ENCODE measurements at regions not wholly inside any gene's neighbourhood (a gene's known extent, or its start where the extent isn't known, plus 50 kb on each side); places are given as distances from the start of the nearest gene placed in this dataset.

DNA sequence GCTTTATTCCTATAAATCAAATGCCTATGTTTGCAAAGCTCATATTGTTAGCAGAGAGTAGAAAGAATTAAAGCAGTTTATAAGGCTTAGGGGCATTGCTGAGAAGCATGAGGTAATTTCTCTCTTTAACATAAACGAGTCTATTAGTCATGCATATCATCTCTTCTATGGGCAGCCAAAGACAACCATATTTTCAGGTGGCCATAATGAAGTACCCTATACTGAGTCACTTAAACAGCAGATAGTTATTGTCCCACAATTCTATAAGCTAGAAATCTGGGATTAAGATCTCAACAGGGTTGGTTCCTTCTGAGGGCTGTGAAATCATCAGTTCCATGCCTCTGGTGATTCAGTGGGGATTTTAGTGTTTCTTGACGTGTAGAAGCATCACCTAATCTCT, 277.5 kb downstream of the NR4A2 start:
- H3K36me3 ChIP-seq (ENCODE audit: control insufficient read depth, insufficient read depth, low read length) = no peaks in the 10 kb centered on the region
- whole genome bisulfite sequencing (ENCODE audit: insufficient coverage, low lambda C conversion rate) = no CpG with 5 or more reads among the region's 2 CpGs
- no peaks in the 10 kb centered on the region for H3K27me3 ChIP-seq (ENCODE audit: control insufficient read depth, insufficient read depth, low read length)
- H3K4me1 ChIP-seq (ENCODE audit: control insufficient read depth, insufficient read depth, low read length) = no peaks in the 10 kb centered on the region
- no peak overlapping the region for H3K27ac ChIP-seq (ENCODE audit: low read length)
- no peak overlapping the region for H3K4me3 ChIP-seq (ENCODE audit: low read length)
- no peaks in the 10 kb centered on the region for H3K9me3 ChIP-seq (ENCODE audit: control insufficient read depth, low read depth, low read length)
- DNase-seq = no peak

DNA sequence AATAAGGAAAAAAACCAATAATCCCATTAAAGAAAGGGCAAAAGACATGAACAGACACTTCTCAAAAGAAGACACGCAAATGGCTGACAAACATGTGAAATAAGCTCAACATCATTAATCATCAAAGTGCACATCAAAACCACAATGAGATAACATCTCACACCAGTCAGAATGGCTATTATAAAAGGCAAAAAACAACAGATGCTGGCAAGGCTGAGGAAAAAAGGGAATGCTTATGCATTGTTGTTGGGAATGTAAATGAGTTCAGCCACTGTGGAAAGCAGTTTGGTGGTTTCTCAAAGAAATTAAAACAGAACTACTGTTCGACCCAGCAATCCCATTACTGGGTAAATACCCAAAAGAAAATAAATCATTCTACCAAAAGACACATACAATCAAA, 285.6 kb downstream of the NR4A2 start:
- no peak for DNase-seq
- Histone ChIP-seq H3K9me3 (ENCODE audit: control insufficient read depth, low read depth, low read length) (peaks cover 5% of the 10 kb centered on the region), H3K27ac (ENCODE audit: low read length) (no peak overlapping the region), H3K27me3 (ENCODE audit: control insufficient read depth, insufficient read depth, low read length) (no peaks in the 10 kb centered on the region), H3K36me3 (ENCODE audit: control insufficient read depth, insufficient read depth, low read length) (no peaks in the 10 kb centered on the region), H3K4me3 (ENCODE audit: low read length) (no peak overlapping the region), H3K4me1 (ENCODE audit: control insufficient read depth, insufficient read depth, low read length) (no peaks in the 10 kb centered on the region)
- 100% methylated on average over 1 of the region's 2 CpGs for WGBS (ENCODE audit: insufficient coverage, low lambda C conversion rate)

DNA sequence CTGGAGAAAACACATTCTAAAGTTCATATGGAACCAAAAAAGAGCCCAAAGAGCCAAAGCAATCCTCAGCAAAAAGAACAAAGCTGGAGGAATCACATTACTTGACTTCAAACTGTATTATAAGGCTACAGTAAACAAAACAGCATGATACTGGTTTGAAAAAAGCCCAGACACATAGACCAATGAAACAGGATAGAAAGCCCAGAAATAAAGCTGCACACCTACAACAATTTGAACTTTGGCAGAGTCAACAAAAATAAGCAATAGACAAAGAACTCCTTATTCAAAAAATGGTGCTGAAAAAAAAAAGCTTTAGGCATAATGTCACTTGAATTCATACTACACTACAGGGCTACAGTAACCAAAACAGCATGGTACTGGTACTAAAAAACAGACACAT, 289.6 kb downstream of the NR4A2 start:
- Histone ChIP-seq H3K27me3 (ENCODE audit: control insufficient read depth, insufficient read depth, low read length) (no peaks in the 10 kb centered on the region), H3K36me3 (ENCODE audit: control insufficient read depth, insufficient read depth, low read length) (no peaks in the 10 kb centered on the region), H3K4me1 (ENCODE audit: control insufficient read depth, insufficient read depth, low read length) (no peaks in the 10 kb centered on the region), H3K4me3 (ENCODE audit: low read length) (no peak overlapping the region), H3K27ac (ENCODE audit: low read length) (no peak overlapping the region), H3K9me3 (ENCODE audit: control insufficient read depth, low read depth, low read length) (peaks cover 5% of the 10 kb centered on the region)
- DNase-seq = no peak

DNA sequence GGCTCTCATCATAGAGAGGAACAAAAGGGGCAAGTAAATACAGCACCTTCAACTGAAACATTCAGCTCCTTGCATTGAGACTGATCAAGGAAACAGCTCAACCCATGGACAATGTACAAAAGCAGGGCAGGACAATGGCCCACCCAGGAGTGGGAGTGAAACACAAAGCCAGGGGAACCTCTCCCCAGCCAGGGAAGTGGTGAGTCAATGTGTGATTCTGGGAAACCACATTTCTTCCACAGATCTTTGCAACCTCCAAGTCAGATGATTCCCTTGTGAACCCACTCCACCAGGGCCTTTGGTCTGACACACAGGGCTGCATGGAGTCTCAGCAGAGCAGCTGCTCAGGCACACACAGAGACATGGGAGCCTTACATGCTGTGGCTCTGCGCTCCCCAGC, 294.5 kb downstream of the NR4A2 start:
- no peak overlapping the region for H3K27ac ChIP-seq (ENCODE audit: low read length)
- H3K27me3 ChIP-seq (ENCODE audit: control insufficient read depth, insufficient read depth, low read length) = no peaks in the 10 kb centered on the region
- WGBS (ENCODE audit: insufficient coverage, low lambda C conversion rate) = no CpG with 5 or more reads among the region's 1 CpG
- H3K4me1 ChIP-seq (ENCODE audit: control insufficient read depth, insufficient read depth, low read length) = no peaks in the 10 kb centered on the region
- no peaks in the 10 kb centered on the region for H3K36me3 ChIP-seq (ENCODE audit: control insufficient read depth, insufficient read depth, low read length)
- DNase-seq = peak in 1 of 2 donors; percentile 3
- no peaks in the 10 kb centered on the region for H3K9me3 ChIP-seq (ENCODE audit: control insufficient read depth, low read depth, low read length)
- no peak overlapping the region for H3K4me3 ChIP-seq (ENCODE audit: low read length)

DNA sequence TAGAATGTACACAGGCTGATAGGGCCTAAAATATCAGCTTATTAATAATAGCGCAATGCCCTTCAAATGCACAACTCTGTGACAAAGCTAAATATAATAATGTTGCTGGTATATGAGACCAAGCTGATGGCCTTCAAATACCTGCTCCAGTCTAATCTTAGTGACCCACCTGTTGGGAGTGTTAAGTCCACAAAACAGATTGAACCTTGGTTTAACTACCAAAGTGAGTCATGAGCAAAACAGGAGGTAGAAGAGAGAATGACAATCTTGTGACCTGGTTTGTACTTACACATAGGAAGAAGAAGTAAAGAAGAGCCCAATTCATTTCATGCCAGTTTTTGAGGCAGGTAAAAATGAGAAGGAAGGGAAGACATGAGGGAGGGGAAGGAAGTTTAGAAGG, 295.0 kb downstream of the NR4A2 start:
- WGBS (ENCODE audit: insufficient coverage, low lambda C conversion rate) = no CpG with 5 or more reads among the region's 1 CpG
- no peak overlapping the region for H3K27ac ChIP-seq (ENCODE audit: low read length)
- DNase-seq = peak; percentile 28 to 68

DNA sequence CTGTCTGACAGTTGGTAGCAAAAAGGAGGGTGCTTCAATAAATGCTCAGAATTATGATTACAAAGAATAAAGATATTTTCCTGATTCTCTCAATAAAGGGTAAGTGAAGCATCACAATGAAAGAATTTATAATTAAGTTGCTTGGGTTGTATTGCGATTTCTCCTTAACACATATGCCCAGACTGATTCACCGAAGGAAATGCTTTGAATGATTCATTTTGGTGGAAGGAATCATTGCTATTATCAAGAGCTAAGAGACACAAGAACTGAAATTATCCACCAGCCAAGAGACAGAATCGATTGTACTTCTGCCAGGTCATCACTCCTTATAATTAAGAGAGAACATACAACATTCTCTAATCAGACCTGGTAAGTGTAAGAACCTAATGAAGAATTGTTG, 301.4 kb downstream of the NR4A2 start:
- no peaks in the 10 kb centered on the region for H3K27me3 ChIP-seq (ENCODE audit: control insufficient read depth, insufficient read depth, low read length)
- no peaks in the 10 kb centered on the region for H3K9me3 ChIP-seq (ENCODE audit: control insufficient read depth, low read depth, low read length)
- DNase-seq = no peak
- no peak overlapping the region for H3K27ac ChIP-seq (ENCODE audit: low read length)
- H3K4me1 ChIP-seq (ENCODE audit: control insufficient read depth, insufficient read depth, low read length) = no peaks in the 10 kb centered on the region
- no peak overlapping the region for H3K4me3 ChIP-seq (ENCODE audit: low read length)
- whole genome bisulfite sequencing (ENCODE audit: insufficient coverage, low lambda C conversion rate) = 92% methylated on average over 2 of the region's 3 CpGs
- no peaks in the 10 kb centered on the region for H3K36me3 ChIP-seq (ENCODE audit: control insufficient read depth, insufficient read depth, low read length)

More for the DNA sequence above, 295.0 kb downstream of the NR4A2 start:
- Histone ChIP-seq H3K4me1 (ENCODE audit: control insufficient read depth, insufficient read depth, low read length) (no peaks in the 10 kb centered on the region), H3K9me3 (ENCODE audit: control insufficient read depth, low read depth, low read length) (no peaks in the 10 kb centered on the region), H3K4me3 (ENCODE audit: low read length) (no peak overlapping the region), H3K27me3 (ENCODE audit: control insufficient read depth, insufficient read depth, low read length) (no peaks in the 10 kb centered on the region), H3K36me3 (ENCODE audit: control insufficient read depth, insufficient read depth, low read length) (no peaks in the 10 kb centered on the region)

DNA sequence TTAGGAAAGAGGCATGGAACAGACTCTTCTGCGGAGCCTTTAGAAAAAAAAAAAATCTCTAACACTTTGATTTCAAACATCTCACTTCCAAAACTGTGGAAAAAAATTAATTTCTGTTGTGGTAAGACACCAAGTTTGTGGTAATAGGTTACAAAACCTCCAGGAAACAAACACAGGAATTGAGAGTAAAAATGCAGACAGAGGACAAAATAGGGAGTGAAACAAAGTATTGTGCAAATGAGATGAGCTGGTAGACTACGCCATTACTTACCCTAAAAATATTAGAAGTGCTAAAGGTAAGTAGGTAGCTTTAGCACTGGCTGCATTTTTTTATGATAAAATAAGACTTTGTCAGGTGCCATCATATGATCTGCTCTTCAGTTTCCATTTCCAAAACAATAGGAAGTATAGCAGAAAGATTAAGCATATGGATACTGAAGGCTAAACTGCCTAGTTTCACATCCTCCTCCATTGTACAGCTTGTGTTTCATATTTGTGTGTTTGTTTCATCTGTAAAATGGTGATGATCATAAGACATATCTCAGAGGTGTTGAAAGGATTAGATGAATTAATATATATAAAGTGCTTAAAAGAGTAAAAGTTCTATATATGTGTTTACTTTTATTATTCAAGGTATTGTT, 309.2 kb downstream of the NR4A2 start:
- Histone ChIP-seq H3K9me3 (ENCODE audit: control insufficient read depth, low read depth, low read length) (no peaks in the 10 kb centered on the region), H3K4me1 (ENCODE audit: control insufficient read depth, insufficient read depth, low read length) (no peaks in the 10 kb centered on the region), H3K27me3 (ENCODE audit: control insufficient read depth, insufficient read depth, low read length) (no peaks in the 10 kb centered on the region), H3K27ac (ENCODE audit: low read length) (no peak overlapping the region), H3K4me3 (ENCODE audit: low read length) (no peak overlapping the region), H3K36me3 (ENCODE audit: control insufficient read depth, insufficient read depth, low read length) (no peaks in the 10 kb centered on the region)
- WGBS (ENCODE audit: insufficient coverage, low lambda C conversion rate) = no CpG with 5 or more reads among the region's 2 CpGs
- DNase-seq = no peak

DNA sequence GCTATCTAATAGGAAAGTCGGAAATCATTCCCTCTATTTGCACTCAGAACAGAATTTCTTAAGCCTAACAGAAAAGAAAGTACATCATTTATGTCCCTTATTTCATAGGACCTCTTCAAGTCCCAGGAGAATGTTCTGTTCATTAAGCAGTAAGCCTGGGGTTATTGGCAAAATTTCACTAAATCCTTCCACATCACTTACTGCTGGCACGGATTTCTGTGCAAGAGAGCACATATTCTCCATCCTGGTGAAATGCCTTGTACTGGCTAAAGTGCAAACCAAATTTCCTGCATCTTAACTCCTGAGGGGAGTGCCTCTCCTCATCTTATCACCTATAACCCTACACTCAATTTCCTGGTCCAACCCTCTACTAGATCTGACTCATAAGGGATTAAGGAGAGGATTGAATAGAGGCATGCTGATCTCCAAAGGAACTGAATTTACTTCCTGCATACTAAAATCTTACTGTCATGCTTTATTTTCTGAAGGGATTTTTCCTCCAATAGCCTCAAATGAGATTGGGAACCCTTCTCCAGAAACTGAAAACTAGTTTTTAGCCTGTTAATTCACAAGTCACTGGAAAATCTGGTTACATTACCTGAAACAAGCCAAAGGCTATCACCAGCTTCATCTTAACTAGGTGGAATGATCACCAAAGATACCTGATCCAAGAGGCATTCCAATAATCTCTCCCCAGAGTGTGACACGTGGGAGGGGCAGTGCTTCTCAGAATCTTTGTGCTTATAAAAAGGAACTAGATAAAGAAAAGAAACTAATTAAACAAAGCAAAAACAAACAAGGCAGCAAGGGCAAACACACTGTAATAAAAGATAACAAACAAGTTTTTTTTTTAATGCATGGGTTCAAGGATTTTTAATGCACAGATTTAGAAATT, 311.1 kb downstream of the NR4A2 start:
- no peak for DNase-seq
- H3K36me3 ChIP-seq (ENCODE audit: control insufficient read depth, insufficient read depth, low read length) = no peaks in the 10 kb centered on the region
- H3K27me3 ChIP-seq (ENCODE audit: control insufficient read depth, insufficient read depth, low read length) = no peaks in the 10 kb centered on the region
- H3K4me1 ChIP-seq (ENCODE audit: control insufficient read depth, insufficient read depth, low read length) = no peaks in the 10 kb centered on the region
- H3K4me3 ChIP-seq (ENCODE audit: low read length) = no peak overlapping the region
- H3K9me3 ChIP-seq (ENCODE audit: control insufficient read depth, low read depth, low read length) = no peaks in the 10 kb centered on the region
- no peak overlapping the region for H3K27ac ChIP-seq (ENCODE audit: low read length)
- 67% methylated on average over 1 of the region's 3 CpGs for WGBS (ENCODE audit: insufficient coverage, low lambda C conversion rate)

DNA sequence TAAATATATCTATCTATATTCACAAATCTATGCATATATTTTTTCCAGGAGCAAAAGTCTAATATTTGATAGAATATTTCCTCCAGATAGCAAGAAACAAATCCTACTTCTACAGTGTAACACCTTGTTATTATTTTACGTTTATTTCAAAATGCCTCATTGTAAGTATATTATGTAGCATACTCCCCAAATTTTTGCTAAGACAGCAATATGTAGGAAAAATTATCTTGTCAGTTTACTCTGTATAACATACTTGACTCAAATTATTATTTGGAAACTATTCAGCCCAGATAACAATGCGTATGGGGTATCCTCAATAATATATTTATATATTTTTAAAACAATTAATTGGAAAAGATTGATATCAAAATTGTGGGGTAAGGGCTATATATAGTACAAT, 313.2 kb downstream of the NR4A2 start:
- Histone ChIP-seq H3K9me3 (ENCODE audit: control insufficient read depth, low read depth, low read length) (no peaks in the 10 kb centered on the region), H3K4me3 (ENCODE audit: low read length) (no peak overlapping the region), H3K36me3 (ENCODE audit: control insufficient read depth, insufficient read depth, low read length) (no peaks in the 10 kb centered on the region), H3K27me3 (ENCODE audit: control insufficient read depth, insufficient read depth, low read length) (no peaks in the 10 kb centered on the region), H3K27ac (ENCODE audit: low read length) (no peak overlapping the region), H3K4me1 (ENCODE audit: control insufficient read depth, insufficient read depth, low read length) (no peaks in the 10 kb centered on the region)
- WGBS (ENCODE audit: insufficient coverage, low lambda C conversion rate) = 100% methylated on average over 1 of the region's 2 CpGs
- no peak for DNase-seq

DNA sequence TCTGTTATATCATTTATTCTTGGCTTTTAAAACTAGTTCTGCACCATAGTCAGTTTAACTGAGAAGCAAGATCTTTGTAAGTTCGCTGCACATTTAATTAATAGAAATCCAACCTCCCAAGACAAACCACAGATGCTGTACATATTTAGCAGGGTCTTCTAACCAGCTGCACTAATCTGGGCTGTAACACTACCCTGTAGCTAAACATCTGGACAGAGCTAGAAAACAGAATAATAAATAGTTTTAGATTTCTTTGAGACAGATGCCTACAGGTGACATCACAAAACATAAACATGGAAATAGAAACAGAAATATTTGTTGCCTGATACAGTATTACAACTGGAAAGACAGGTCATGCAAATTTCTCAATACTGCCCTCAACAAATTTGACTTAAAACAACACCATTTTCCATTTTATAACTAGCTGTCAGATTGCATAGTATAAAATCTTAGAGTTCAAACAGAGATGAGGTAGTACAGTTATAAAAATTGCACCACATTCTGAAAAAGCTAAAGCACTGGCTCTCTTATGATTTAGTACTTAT, 315.1 kb downstream of the NR4A2 start:
- Histone ChIP-seq H3K36me3 (ENCODE audit: control insufficient read depth, insufficient read depth, low read length) (no peaks in the 10 kb centered on the region), H3K9me3 (ENCODE audit: control insufficient read depth, low read depth, low read length) (no peaks in the 10 kb centered on the region), H3K4me3 (ENCODE audit: low read length) (no peak overlapping the region), H3K4me1 (ENCODE audit: control insufficient read depth, insufficient read depth, low read length) (no peaks in the 10 kb centered on the region), H3K27ac (ENCODE audit: low read length) (no peak overlapping the region), H3K27me3 (ENCODE audit: control insufficient read depth, insufficient read depth, low read length) (no peaks in the 10 kb centered on the region)
- no CpG with 5 or more reads among the region's 1 CpG for WGBS (ENCODE audit: insufficient coverage, low lambda C conversion rate)
- no peak for DNase-seq
